Lung (tissue), 11 donors: ENCODE measurements at regions not wholly inside any gene's neighbourhood (a gene's known extent, or its start where the extent isn't known, plus 50 kb on each side); places are given as distances from the start of the nearest gene placed in this dataset.

Experiments
- ATAC-seq: fragments of 200-7000 bp; cut with Tn5 transposase; one replicate; pipeline ENCODE4 v1.9.1; 2020; ENCODE audit warnings: moderate number of reproducible peaks; ENCODE audit not compliant: insufficient read depth, low FRiP score
- DNase-seq, 3 donors: peaks; one replicate each; pipeline ENCODE4 v3.0.0-alpha.2; 2013 to 2017
- H3K27ac ChIP-seq, 2 donors: one replicate each; pipeline ENCODE4 v1.5.1; 2013; ENCODE audit warnings: mild to moderate bottlenecking in 2 of 2, moderate library complexity in 2 of 2, control low read depth in 1 of 2, inconsistent platforms in 1 of 2, low read depth in 1 of 2, low read length in 1 of 2
- H3K27me3 ChIP-seq, 3 donors: one replicate each; pipeline ENCODE4 v1.5.1; 2013; ENCODE audit warnings: low read length in 2 of 3; ENCODE audit not compliant: control insufficient read depth in 3 of 3, insufficient read depth in 3 of 3
- H3K36me3 ChIP-seq, 4 donors: one replicate each; pipeline ENCODE4 v1.5.1; 2013; ENCODE audit warnings: low read length in 4 of 4, mild to moderate bottlenecking in 1 of 4, moderate library complexity in 1 of 4; ENCODE audit not compliant: control insufficient read depth in 4 of 4, insufficient read depth in 4 of 4
- H3K4me1 ChIP-seq, 5 donors: one replicate each; pipeline ENCODE4 v1.5.1; 2013; ENCODE audit warnings: low read length in 5 of 5, mild to moderate bottlenecking in 2 of 5, moderate library complexity in 1 of 5; ENCODE audit not compliant: control insufficient read depth in 5 of 5, insufficient read depth in 5 of 5
- H3K4me3 ChIP-seq: one replicate; pipeline ENCODE4 v1.5.1; 2013; ENCODE audit warnings: mild to moderate bottlenecking, control low read depth, moderate library complexity
- H3K9ac ChIP-seq, 2 donors: one replicate each; pipeline ENCODE4 v1.5.1; 2013; ENCODE audit warnings: low read length in 2 of 2, control low read depth in 1 of 2; ENCODE audit not compliant: insufficient read depth in 1 of 2
- H3K9me3 ChIP-seq, 4 donors: one replicate each; pipeline ENCODE4 v1.5.1; 2013; ENCODE audit warnings: low read length in 3 of 4, mild to moderate bottlenecking in 1 of 4, moderate library complexity in 1 of 4; ENCODE audit not compliant: control insufficient read depth in 4 of 4, insufficient read depth in 3 of 4
- CTCF ChIP-seq: IDR thresholded peaks from 2 replicates; pipeline ENCODE4 v1.5.1; 2012; ENCODE audit warnings: mild to moderate bottlenecking; ENCODE audit errors: control extremely low read depth, extremely low read depth
- WGBS, 2 donors: extraction: QIAGEN DNeasy Blood & Tissue Kit; methylation state at CpG; one replicate each; pipeline ENCODE4 v1.1.7; 2013; 5-methylcytosine and 5-hydroxymethylcytosine counted together
- donor health status: control.
- donor health status: control.
- donor health status: Bipolar disorder and iron deficiency.
- donor health status: healthy.
- donor health status: DM: yes; HTN: yes; CAD: no.

DNA sequence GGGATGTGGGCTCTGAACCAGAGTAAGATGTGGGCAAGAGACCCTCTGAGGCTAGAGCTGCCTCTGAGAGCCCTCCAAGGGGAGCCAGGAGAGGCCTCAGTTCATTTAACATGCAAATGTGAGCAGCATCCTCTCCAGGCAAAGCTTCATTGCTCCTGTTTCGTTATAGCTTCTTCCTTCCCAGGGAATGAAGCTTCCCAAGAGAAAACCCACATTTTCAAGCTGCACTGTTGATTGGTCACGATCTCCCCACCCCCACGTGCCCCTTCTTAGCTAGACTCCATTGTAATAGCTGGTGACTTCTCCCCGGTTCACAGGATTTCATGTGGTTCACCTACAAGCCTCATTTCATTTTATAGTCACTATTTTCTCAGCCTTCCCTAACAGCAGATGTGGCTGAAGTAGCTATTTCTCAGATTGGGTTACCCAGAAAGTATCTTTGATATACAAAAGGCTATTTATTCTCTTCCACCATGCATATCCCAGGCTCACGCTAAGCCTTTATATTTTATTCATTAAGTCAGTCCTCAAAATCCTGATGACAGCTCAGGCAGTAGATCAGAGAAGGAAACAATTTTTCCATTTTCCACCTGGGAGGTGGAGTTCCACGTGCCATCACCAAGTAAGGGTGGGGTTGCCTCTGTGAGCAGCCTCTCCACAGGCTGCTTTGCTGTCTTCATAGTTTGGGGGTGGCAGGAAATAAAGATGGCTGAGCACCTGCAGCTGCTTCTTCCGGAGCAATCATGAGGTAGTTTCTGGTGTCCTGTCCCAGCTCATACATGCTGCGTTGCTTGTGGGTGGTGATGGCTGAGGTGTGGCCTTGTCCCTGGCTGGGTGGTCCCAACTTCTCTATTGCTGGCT lies 178.3 kb upstream of the RAB4A start:
- no peak for TF ChIP-seq CTCF
- no peak for ATAC-seq
- Histone ChIP-seq H3K36me3 (no peaks in the 10 kb centered on the region), H3K27me3 (no peaks in the 10 kb centered on the region), H3K27ac (peak overlapping the region in 1 of 2 donors; percentile 64), H3K4me3 (no peak overlapping the region), H3K4me1 (peaks cover 0 to 19% (median 9%) of the 10 kb centered on the region in 5 donors), H3K9ac (no peak overlapping the region), H3K9me3 (peaks cover 0 to 3% (median 0%) of the 10 kb centered on the region in 4 donors)
- WGBS, 2 donors, result 71 to 89% methylated on average over 8 of the region's 8 CpGs
- DNase-seq, result no peak

GRCh38 chr1:229093238-229093540 lies 177.7 kb upstream of the RAB4A start:
- peaks cover 0 to 3% (median 0%) of the 10 kb centered on the region in 4 donors for H3K9me3 ChIP-seq
- no peak overlapping the region for H3K4me3 ChIP-seq
- H3K36me3 ChIP-seq, result no peaks in the 10 kb centered on the region
- peaks cover 0 to 19% (median 9%) of the 10 kb centered on the region in 5 donors for H3K4me1 ChIP-seq
- ATAC-seq, result no peak
- 66 to 78% methylated on average over 2 of the region's 2 CpGs for WGBS, 2 donors
- H3K9ac ChIP-seq, result no peak overlapping the region
- no peaks in the 10 kb centered on the region for H3K27me3 ChIP-seq
- DNase-seq, result no peak
- peak overlapping the region in 1 of 2 donors; percentile 64 for H3K27ac ChIP-seq
- TF ChIP-seq CTCF, result no peak

DNA sequence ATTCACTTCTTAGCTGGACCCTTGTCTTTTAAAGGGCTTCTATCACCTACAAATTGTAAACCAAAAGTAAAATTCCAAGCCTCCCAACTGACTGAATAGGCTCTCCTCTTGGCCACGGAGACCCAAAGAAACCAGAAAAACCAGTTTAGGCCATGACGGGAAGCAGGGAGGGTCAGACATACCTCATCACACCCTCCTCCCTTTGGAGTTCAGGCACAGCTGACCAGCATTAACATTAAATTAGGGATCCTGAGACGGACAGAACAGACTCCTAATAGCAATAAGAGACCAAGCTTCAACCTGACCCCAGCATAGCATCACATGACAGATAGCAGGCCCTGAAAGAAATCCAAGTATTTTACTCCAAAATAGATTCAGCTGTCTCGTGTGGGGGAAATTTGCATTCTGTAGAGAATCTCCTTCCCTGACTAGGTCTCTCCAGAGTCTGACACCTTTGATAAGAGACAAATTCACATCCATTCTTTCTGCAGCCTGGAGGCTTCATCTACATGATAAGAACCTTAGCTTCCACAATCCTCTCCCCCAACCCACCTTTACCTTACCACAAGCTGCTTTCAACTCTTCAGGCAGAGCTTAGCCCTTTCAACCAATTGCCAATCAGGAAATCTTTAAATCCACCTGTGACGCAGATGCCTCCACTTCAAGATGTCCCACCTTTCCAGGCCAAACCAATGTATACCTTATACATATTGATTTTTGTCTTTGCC lies 177.1 kb upstream of the RAB4A start:
- H3K9ac ChIP-seq, result no peak overlapping the region
- TF ChIP-seq CTCF, result no peak
- no peaks in the 10 kb centered on the region for H3K36me3 ChIP-seq
- H3K27ac ChIP-seq, result peak overlapping the region in 1 of 2 donors; percentile 49
- DNase-seq (peak; percentile 63 to 82 (median 63)), ATAC-seq (peak; percentile 79)
- H3K4me3 ChIP-seq, result no peak overlapping the region
- peaks cover 0 to 19% (median 9%) of the 10 kb centered on the region in 5 donors for H3K4me1 ChIP-seq
- H3K27me3 ChIP-seq, result no peaks in the 10 kb centered on the region
- H3K9me3 ChIP-seq, result peaks cover 0 to 3% (median 0%) of the 10 kb centered on the region in 4 donors
- WGBS, 2 donors, result 63 to 87% methylated on average over 5 of the region's 5 CpGs
